CD4-positive, alpha-beta T cell treated with Interleukin-21 for 1 hour (primary cell): ENCODE measurements at regions not wholly inside any gene's neighbourhood (a gene's known extent, or its start where the extent isn't known, plus 50 kb on each side); places are given as distances from the start of the nearest gene placed in this dataset.
"Not testable (repeated sequence)": the region's sequence is repeated elsewhere in the genome, so short reads cannot be mapped to it uniquely, and the experiment has no call there.

Experiments
- DNase-seq: peaks from one replicate; pipeline ENCODE4 v3.0.0-alpha.2; 2020

GRCh38 chr5:103724271-103724670 lies 161.7 kb upstream of the NUDT12 start:
- DNase-seq, result no peak

GRCh38 chr5:103721183-103721582 lies 158.6 kb upstream of the NUDT12 start:
- DNase-seq, result no peak

GRCh38 chr5:103718108-103718507 lies 155.5 kb upstream of the NUDT12 start:
- no peak for DNase-seq

- DNase-seq, result no peak
Measured at GRCh38 chr5:103708601-103709000, 146.0 kb upstream of the NUDT12 start.

- DNase-seq, result no peak
Measured at GRCh38 chr5:103706939-103707682, 144.5 kb upstream of the NUDT12 start.

- no peak for DNase-seq
Measured at GRCh38 chr5:103703617-103704016, 141.0 kb upstream of the NUDT12 start.

- no peak for DNase-seq
Measured at GRCh38 chr5:103693517-103693916, 130.9 kb upstream of the NUDT12 start.

- no peak for DNase-seq
Measured at GRCh38 chr5:103690676-103691075, 128.1 kb upstream of the NUDT12 start.

GRCh38 chr5:103679873-103680272 lies 117.3 kb upstream of the NUDT12 start:
- no peak for DNase-seq

GRCh38 chr5:103676198-103676597 lies 113.6 kb upstream of the NUDT12 start:
- DNase-seq, result not testable (repeated sequence)

GRCh38 chr5:103674739-103675138 lies 112.2 kb upstream of the NUDT12 start:
- no peak for DNase-seq

- no peak for DNase-seq
Measured at GRCh38 chr5:103674251-103674650, 111.7 kb upstream of the NUDT12 start.

- no peak for DNase-seq
Measured at GRCh38 chr5:103669615-103670014, 107.0 kb upstream of the NUDT12 start.

- no peak for DNase-seq
Measured at GRCh38 chr5:103668281-103668680, 105.7 kb upstream of the NUDT12 start.

- no peak for DNase-seq
Measured at GRCh38 chr5:103667068-103667467, 104.5 kb upstream of the NUDT12 start.

GRCh38 chr5:103657301-103657700 lies 94.7 kb upstream of the NUDT12 start:
- DNase-seq, result no peak

GRCh38 chr5:103648086-103648485 lies 85.5 kb upstream of the NUDT12 start:
- no peak for DNase-seq

- no peak for DNase-seq
Measured at GRCh38 chr5:103646698-103647614, 84.4 kb upstream of the NUDT12 start.

GRCh38 chr5:103645816-103646215 lies 83.2 kb upstream of the NUDT12 start:
- DNase-seq, result no peak

- DNase-seq, result no peak
Measured at GRCh38 chr5:103638979-103639378, 76.4 kb upstream of the NUDT12 start.

- DNase-seq, result no peak
Measured at GRCh38 chr5:103624675-103625074, 62.1 kb upstream of the NUDT12 start.

- DNase-seq, result no peak
Measured at GRCh38 chr5:103624035-103624480, 61.5 kb upstream of the NUDT12 start.

- no peak for DNase-seq
Measured at GRCh38 chr5:103623425-103623824, 60.8 kb upstream of the NUDT12 start.

GRCh38 chr5:103621548-103621930 lies 59.0 kb upstream of the NUDT12 start:
- no peak for DNase-seq
